GM10266 (cell line): ENCODE measurements at regions not wholly inside any gene's neighbourhood (a gene's known extent, or its start where the extent isn't known, plus 50 kb on each side); places are given as distances from the start of the nearest gene placed in this dataset.

Source experiments
- DNase-seq: peaks from one replicate; pipeline ENCODE4 v3.0.0; 2012; ENCODE audit errors: extremely low spot score
- CTCF ChIP-seq: IDR thresholded peaks from 2 replicates; pipeline ENCODE4 v1.5.1; 2012; ENCODE audit warnings: mild to moderate bottlenecking, low read depth; ENCODE audit not compliant: control insufficient read depth, insufficient read depth; ENCODE audit errors: missing control alignments

- TF ChIP-seq CTCF = no peak
- no peak for DNase-seq
Observed at GRCh38 chr5:152144556-152144955, 219.9 kb upstream of the GLRA1 start.

DNA sequence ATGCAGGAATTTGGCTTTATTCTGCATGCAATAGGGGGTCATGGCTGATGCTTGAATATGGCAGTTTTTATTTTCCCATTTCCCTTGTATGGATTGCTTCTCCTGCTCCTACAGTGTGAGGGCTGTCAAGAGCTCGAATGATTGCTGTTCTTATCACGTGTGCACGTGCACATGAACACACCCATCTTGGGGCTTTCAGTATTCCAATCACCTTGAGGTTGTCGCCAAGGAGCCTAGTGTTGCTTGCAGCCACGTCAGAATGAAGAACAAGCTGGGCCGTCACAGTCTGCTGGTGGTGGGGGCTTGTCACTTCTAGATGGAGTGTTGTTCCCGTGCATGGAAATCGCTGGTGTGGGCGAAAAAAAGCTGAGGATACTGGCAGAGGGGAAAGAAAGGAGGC, 219.4 kb upstream of the GLRA1 start:
- DNase-seq = no peak
- TF ChIP-seq CTCF = no peak

- TF ChIP-seq CTCF = peak; percentile 89
- peak; percentile 66 for DNase-seq
Observed at GRCh38 chr5:152142840-152143469, 218.3 kb upstream of the GLRA1 start.

DNA sequence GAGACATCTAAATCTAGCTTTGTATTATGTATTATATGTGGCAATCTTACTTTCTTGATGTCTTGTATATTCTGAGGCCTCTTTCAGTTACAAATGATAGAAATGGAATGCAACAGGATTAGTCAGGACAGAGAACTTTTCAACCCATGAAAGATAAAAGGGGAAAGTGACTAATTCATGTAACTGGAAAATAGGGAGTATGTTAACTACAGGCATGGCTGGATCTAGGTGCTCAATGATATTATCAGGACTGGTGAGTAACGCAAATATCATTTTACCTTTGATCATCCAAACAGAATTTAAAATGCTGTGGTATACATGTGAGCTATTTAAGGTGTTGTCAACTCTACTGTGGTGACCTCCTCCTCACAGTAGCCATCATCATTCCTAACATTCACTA, 215.7 kb upstream of the GLRA1 start:
- TF ChIP-seq CTCF = no peak
- DNase-seq = no peak

- no peak for TF ChIP-seq CTCF
- no peak for DNase-seq
Observed at GRCh38 chr5:152137063-152137462, 212.4 kb upstream of the GLRA1 start.

GRCh38 chr5:152136321-152136720, 211.7 kb upstream of the GLRA1 start:
- no peak for TF ChIP-seq CTCF
- no peak for DNase-seq

GRCh38 chr5:152135827-152136226, 211.2 kb upstream of the GLRA1 start:
- DNase-seq = no peak
- no peak for TF ChIP-seq CTCF
